Kidney epithelial cell (primary cell): ENCODE measurements at regions not wholly inside any gene's neighbourhood (a gene's known extent, or its start where the extent isn't known, plus 50 kb on each side); places are given as distances from the start of the nearest gene placed in this dataset.
"Not testable (repeated sequence)": the region's sequence is repeated elsewhere in the genome, so short reads cannot be mapped to it uniquely, and the experiment has no call there.

Experiments
- DNase-seq: peaks from one replicate; pipeline ENCODE4 v3.0.0-alpha.2; 2010; ENCODE audit warnings: low read depth
- H3K27me3 ChIP-seq: 2 replicates; pipeline ENCODE4 v1.6.0; 2011; ENCODE audit warnings: low read length; ENCODE audit not compliant: control insufficient read depth, insufficient read depth
- H3K36me3 ChIP-seq: 2 replicates; pipeline ENCODE4 v1.5.1; 2011; ENCODE audit warnings: low read length; ENCODE audit not compliant: control insufficient read depth, insufficient read depth
- H3K4me3 ChIP-seq: 2 replicates; pipeline ENCODE4 v1.5.1; 2011; ENCODE audit warnings: low read depth, mild to moderate bottlenecking, control low read depth, low read length
- CTCF ChIP-seq: IDR thresholded peaks from 2 replicates; pipeline ENCODE4 v1.5.1; 2011; ENCODE audit warnings: mild to moderate bottlenecking, moderate library complexity, low read length, control low read depth, inconsistent platforms; ENCODE audit not compliant: insufficient read depth, poor library complexity, severe bottlenecking

- DNase-seq: no peak
- H3K36me3 ChIP-seq: no peaks in the 10 kb centered on the region
- TF ChIP-seq CTCF: no peak
- no peak overlapping the region for H3K4me3 ChIP-seq
- H3K27me3 ChIP-seq: no peaks in the 10 kb centered on the region
Observed at GRCh38 chr7:126057979-126058378, 1128.4 kb upstream of the POT1 start.

- not testable (repeated sequence) for DNase-seq, H3K27me3 ChIP-seq
Observed at GRCh38 chr7:126056613-126057012, 1127.0 kb upstream of the POT1 start.

GRCh38 chr7:126052229-126052628, 1122.6 kb upstream of the POT1 start:
- H3K36me3 ChIP-seq: no peaks in the 10 kb centered on the region
- no peak for DNase-seq
- no peak for TF ChIP-seq CTCF

More at GRCh38 chr7:126056613-126057012, 1127.0 kb upstream of the POT1 start:
- not testable (repeated sequence) for H3K36me3 ChIP-seq, H3K4me3 ChIP-seq

GRCh38 chr7:126044662-126045061, 1115.0 kb upstream of the POT1 start:
- H3K27me3 ChIP-seq: no peaks in the 10 kb centered on the region
- TF ChIP-seq CTCF: no peak
- DNase-seq: no peak
- H3K4me3 ChIP-seq: no peak overlapping the region
- H3K36me3 ChIP-seq: no peaks in the 10 kb centered on the region

More at GRCh38 chr7:126052229-126052628, 1122.6 kb upstream of the POT1 start:
- Histone ChIP-seq H3K4me3 (no peak overlapping the region), H3K27me3 (no peaks in the 10 kb centered on the region)

- DNase-seq: no peak
- TF ChIP-seq CTCF: no peak
Observed at GRCh38 chr7:126041472-126041871, 1111.8 kb upstream of the POT1 start.

GRCh38 chr7:126040114-126041045, 1110.8 kb upstream of the POT1 start:
- DNase-seq: no peak
- H3K27me3 ChIP-seq: no peaks in the 10 kb centered on the region

More at GRCh38 chr7:126041472-126041871, 1111.8 kb upstream of the POT1 start:
- Histone ChIP-seq H3K36me3 (no peaks in the 10 kb centered on the region), H3K4me3 (no peak overlapping the region), H3K27me3 (no peaks in the 10 kb centered on the region)

More at GRCh38 chr7:126040114-126041045, 1110.8 kb upstream of the POT1 start:
- no peak for TF ChIP-seq CTCF
- Histone ChIP-seq H3K36me3 (no peaks in the 10 kb centered on the region), H3K4me3 (no peak overlapping the region)
